T-helper 17 cell (primary cell): ENCODE measurements at regions not wholly inside any gene's neighbourhood (a gene's known extent, or its start where the extent isn't known, plus 50 kb on each side); places are given as distances from the start of the nearest gene placed in this dataset.

ENCODE experiments used
- ATAC-seq: fragments of 150-1000 bp; cut with Tn5 transposase; 2 replicates; pipeline ENCODE4 v1.10.0; 2021; ENCODE audit warnings: mild to moderate bottlenecking, moderate library complexity
- DNase-seq, 3 donors: peaks; one replicate each; pipeline versions ENCODE4 v3.0.0 to v3.0.0-alpha.2; 2020 to 2021
- H3K9me3 ChIP-seq: one replicate; pipeline ENCODE4 v1.7.0; 2013; ENCODE audit warnings: low read length, mild to moderate bottlenecking; ENCODE audit not compliant: control insufficient read depth, poor library complexity, severe bottlenecking
- H3K27ac Mint-ChIP-seq: one replicate; pipeline ENCODE4 v1.8.0; 2022; ENCODE audit warnings: mild to moderate bottlenecking, moderate library complexity, mixed read lengths
- H3K27me3 Mint-ChIP-seq: one replicate; pipeline ENCODE4 v1.8.0; 2022; ENCODE audit warnings: mixed read lengths
- H3K36me3 Mint-ChIP-seq: one replicate; pipeline ENCODE4 v1.8.0; 2022; ENCODE audit warnings: low read depth, mixed read lengths
- H3K4me1 Mint-ChIP-seq: one replicate; pipeline ENCODE4 v1.8.0; 2022; ENCODE audit warnings: mild to moderate bottlenecking, mixed read lengths
- H3K4me3 Mint-ChIP-seq: one replicate; pipeline ENCODE4 v1.8.0; 2022; ENCODE audit warnings: mild to moderate bottlenecking, moderate library complexity, mixed read lengths

GRCh38 chr7:32275216-32276009 lies 205.2 kb upstream of the PDE1C start:
- DNase-seq (no peak), ATAC-seq (no peak)
- H3K27ac Mint-ChIP-seq = no peak overlapping the region
- H3K9me3 ChIP-seq = no peaks in the 10 kb centered on the region
- H3K4me3 Mint-ChIP-seq = no peak overlapping the region
- H3K36me3 Mint-ChIP-seq = no peaks in the 10 kb centered on the region
- peaks cover 5% of the 10 kb centered on the region for H3K27me3 Mint-ChIP-seq
- H3K4me1 Mint-ChIP-seq = no peaks in the 10 kb centered on the region

DNA sequence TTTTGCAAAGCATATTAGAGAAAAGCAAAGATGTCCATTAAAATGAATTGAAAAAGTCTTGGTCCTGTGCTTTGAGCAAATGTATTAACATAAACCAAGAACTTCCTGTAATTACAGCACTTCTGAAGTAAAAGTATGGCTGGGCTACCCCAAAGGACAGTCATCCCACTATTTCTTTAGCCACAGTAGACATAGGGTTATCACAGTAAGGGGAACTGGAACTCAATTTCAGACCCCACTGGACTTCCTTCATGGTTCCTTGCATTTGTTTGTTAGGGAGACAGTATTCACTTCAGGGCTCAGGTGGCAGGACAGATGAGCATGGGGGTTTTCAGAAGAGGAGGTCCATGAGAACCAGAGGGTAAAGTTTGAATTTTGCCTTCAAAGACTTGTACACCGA lies 203.1 kb upstream of the PDE1C start:
- no peak for DNase-seq
- no peaks in the 10 kb centered on the region for H3K36me3 Mint-ChIP-seq

GRCh38 chr7:32266932-32267475 lies 196.8 kb upstream of the PDE1C start:
- no peaks in the 10 kb centered on the region for H3K4me1 Mint-ChIP-seq
- no peak overlapping the region for H3K27ac Mint-ChIP-seq
- no peaks in the 10 kb centered on the region for H3K36me3 Mint-ChIP-seq
- H3K4me3 Mint-ChIP-seq = no peak overlapping the region
- DNase-seq (no peak), ATAC-seq (no peak)
- peaks cover 2% of the 10 kb centered on the region for H3K9me3 ChIP-seq
- no peaks in the 10 kb centered on the region for H3K27me3 Mint-ChIP-seq

More for the DNA sequence above, 203.1 kb upstream of the PDE1C start:
- peaks cover 5% of the 10 kb centered on the region for H3K27me3 Mint-ChIP-seq
- H3K27ac Mint-ChIP-seq = no peak overlapping the region
- no peak for ATAC-seq
- H3K4me1 Mint-ChIP-seq = no peaks in the 10 kb centered on the region
- no peaks in the 10 kb centered on the region for H3K9me3 ChIP-seq
- no peak overlapping the region for H3K4me3 Mint-ChIP-seq

GRCh38 chr7:32264702-32265284 lies 194.6 kb upstream of the PDE1C start:
- no peaks in the 10 kb centered on the region for H3K4me1 Mint-ChIP-seq
- no peak overlapping the region for H3K27ac Mint-ChIP-seq
- no peaks in the 10 kb centered on the region for H3K27me3 Mint-ChIP-seq
- H3K9me3 ChIP-seq = peaks cover 2% of the 10 kb centered on the region
- H3K36me3 Mint-ChIP-seq = no peaks in the 10 kb centered on the region
- no peak for ATAC-seq
- no peak for DNase-seq
- no peak overlapping the region for H3K4me3 Mint-ChIP-seq

GRCh38 chr7:32263611-32264010 lies 193.4 kb upstream of the PDE1C start:
- DNase-seq (no peak), ATAC-seq (no peak)
- Mint-ChIP-seq H3K27ac (no peak overlapping the region), H3K4me1 (no peaks in the 10 kb centered on the region), H3K36me3 (no peaks in the 10 kb centered on the region), H3K4me3 (no peak overlapping the region), H3K27me3 (no peaks in the 10 kb centered on the region)
- H3K9me3 ChIP-seq = peaks cover 2% of the 10 kb centered on the region

DNA sequence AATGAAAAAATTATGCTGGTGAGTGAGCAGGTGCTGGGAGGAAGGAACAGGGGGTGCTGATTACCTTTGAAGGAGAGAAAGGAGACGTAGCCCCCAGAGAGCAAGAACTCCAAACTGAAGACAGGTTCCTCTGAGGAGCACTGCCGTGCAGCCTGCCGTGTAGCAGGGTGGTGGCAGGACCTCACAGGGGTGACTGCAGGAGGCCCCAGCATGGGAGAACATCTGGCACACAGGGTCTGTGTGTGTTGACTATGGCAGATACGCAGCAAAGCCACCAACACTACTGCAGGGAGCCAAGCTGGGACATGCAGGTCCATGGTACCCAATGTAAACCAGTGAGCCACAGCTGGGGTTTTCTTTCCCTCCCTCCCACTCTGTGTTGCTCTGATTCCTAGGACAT lies 192.1 kb upstream of the PDE1C start:
- ATAC-seq = no peak
- Mint-ChIP-seq H3K27me3 (no peaks in the 10 kb centered on the region), H3K4me1 (no peaks in the 10 kb centered on the region), H3K27ac (no peak overlapping the region), H3K36me3 (no peaks in the 10 kb centered on the region), H3K4me3 (no peak overlapping the region)
- no peak for DNase-seq
- peaks cover 2% of the 10 kb centered on the region for H3K9me3 ChIP-seq

DNA sequence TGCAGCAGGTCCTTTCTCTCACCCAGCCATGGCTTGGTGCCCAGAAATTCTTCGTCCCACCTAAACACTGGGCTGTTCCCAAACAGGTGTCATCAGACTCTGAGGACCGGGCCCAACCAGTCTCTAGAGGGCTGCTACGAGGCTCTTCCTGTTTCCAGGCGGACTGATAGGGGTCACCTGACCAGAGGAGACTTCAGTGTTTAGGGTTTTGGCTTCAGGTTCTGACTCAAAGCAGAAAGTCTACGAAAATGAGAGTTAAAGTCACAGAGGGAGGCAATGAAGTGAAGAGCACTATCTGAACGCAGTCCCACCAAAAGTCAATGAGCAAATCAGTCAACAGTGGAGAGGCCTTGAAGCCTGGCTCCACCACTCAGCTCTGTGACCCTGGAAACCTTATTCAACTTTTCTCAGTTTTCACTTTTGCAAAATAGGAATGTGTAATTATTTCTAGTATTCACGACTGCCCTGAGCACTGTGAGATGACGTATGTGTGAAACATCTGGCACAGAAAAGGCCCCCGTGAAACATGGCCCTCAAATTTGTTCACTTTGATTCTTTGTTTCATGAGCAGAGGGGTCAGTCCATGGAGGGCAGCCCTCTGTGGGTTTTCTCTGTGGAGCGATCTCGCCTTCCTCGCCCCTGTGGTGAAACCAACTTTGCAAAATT lies 189.9 kb upstream of the PDE1C start:
- no peak overlapping the region for H3K27ac Mint-ChIP-seq
- H3K27me3 Mint-ChIP-seq = no peaks in the 10 kb centered on the region
- no peak overlapping the region for H3K4me3 Mint-ChIP-seq
- DNase-seq = no peak
- H3K9me3 ChIP-seq = peaks cover 2% of the 10 kb centered on the region
- ATAC-seq = no peak
- no peaks in the 10 kb centered on the region for H3K36me3 Mint-ChIP-seq
- H3K4me1 Mint-ChIP-seq = no peaks in the 10 kb centered on the region

DNA sequence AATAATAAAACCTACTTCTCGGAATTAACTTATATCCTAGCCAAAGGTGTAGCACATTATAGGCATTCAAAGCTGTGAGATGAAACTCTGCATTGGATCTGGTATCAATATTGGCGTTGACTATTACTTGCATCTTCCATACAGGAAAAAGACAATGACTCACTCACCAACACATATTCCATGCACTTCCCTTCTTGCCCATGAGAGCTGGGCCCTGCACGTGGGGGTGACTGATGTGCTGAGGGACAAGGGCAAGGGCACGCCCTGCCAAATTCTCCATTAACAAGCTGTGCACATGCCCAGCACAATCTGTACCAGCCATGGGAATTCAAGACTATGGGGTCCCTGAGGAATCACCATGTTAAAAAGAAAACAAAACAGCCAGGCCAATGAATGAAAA lies 188.1 kb upstream of the PDE1C start:
- H3K27ac Mint-ChIP-seq = no peak overlapping the region
- ATAC-seq (no peak), DNase-seq (no peak)
- no peaks in the 10 kb centered on the region for H3K36me3 Mint-ChIP-seq
- no peaks in the 10 kb centered on the region for H3K27me3 Mint-ChIP-seq
- H3K4me1 Mint-ChIP-seq = no peaks in the 10 kb centered on the region
- no peak overlapping the region for H3K4me3 Mint-ChIP-seq
- H3K9me3 ChIP-seq = no peaks in the 10 kb centered on the region

GRCh38 chr7:32257621-32258020 lies 187.4 kb upstream of the PDE1C start:
- Mint-ChIP-seq H3K27ac (no peak overlapping the region), H3K27me3 (no peaks in the 10 kb centered on the region)

DNA sequence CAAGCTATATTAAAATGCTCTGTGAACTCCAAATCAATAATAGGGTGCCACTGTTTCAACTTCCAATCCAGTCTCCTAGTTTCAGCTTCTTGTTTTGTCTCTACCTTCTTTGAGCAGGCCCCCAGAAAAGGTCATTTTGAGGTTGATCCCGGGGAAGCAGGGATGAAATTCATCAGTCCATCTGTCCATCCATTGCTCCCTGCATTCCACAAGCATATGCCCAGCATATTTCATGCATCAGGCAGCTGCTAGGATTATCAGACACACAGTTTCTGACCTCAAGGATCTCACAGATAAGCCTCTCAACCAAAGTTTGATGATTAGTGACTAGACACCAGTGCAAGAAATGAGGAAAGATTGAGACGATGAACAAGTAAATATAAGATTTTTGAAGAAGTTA lies 186.6 kb upstream of the PDE1C start:
- H3K36me3 Mint-ChIP-seq = no peaks in the 10 kb centered on the region
- no peak for DNase-seq
- ATAC-seq = no peak
- no peak overlapping the region for H3K27ac Mint-ChIP-seq
- H3K4me3 Mint-ChIP-seq = no peak overlapping the region
- no peaks in the 10 kb centered on the region for H3K27me3 Mint-ChIP-seq
- no peaks in the 10 kb centered on the region for H3K9me3 ChIP-seq
- no peaks in the 10 kb centered on the region for H3K4me1 Mint-ChIP-seq

More at GRCh38 chr7:32257621-32258020, 187.4 kb upstream of the PDE1C start:
- H3K9me3 ChIP-seq = no peaks in the 10 kb centered on the region
- ATAC-seq (no peak), DNase-seq (no peak)
- no peaks in the 10 kb centered on the region for H3K4me1 Mint-ChIP-seq
- no peak overlapping the region for H3K4me3 Mint-ChIP-seq
- no peaks in the 10 kb centered on the region for H3K36me3 Mint-ChIP-seq

- H3K4me3 Mint-ChIP-seq = no peak overlapping the region
- ATAC-seq (no peak), DNase-seq (no peak)
- no peaks in the 10 kb centered on the region for H3K4me1 Mint-ChIP-seq
- H3K27me3 Mint-ChIP-seq = peaks cover 4% of the 10 kb centered on the region
- no peak overlapping the region for H3K27ac Mint-ChIP-seq
- H3K36me3 Mint-ChIP-seq = no peaks in the 10 kb centered on the region
- no peaks in the 10 kb centered on the region for H3K9me3 ChIP-seq
These were observed 186.2 kb upstream of the PDE1C start for GRCh38 chr7:32256376-32256775.

DNA sequence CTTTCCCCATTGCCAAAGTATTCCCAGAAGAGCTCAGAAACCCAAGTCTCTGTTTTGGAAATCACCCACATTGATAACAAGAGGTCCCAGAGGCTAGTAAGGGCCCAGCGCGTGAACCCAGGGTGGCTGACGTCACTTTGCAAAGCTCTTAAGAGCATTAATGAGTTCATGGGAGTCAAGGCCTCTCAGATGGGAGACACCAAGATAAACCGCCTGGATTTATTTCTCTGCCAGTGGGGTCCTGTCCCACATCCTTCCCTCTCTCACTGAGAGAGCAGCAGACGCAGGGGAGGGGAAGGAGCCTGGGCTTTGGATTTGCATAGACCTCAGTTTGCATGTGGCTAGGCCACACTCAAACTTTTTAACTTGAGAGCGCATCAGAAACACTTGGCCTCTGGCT lies 184.8 kb upstream of the PDE1C start:
- H3K9me3 ChIP-seq = no peaks in the 10 kb centered on the region
- Mint-ChIP-seq H3K4me3 (no peak overlapping the region), H3K36me3 (no peaks in the 10 kb centered on the region), H3K4me1 (no peaks in the 10 kb centered on the region), H3K27ac (no peak overlapping the region), H3K27me3 (peaks cover 8% of the 10 kb centered on the region)
- DNase-seq = no peak
- no peak for ATAC-seq

GRCh38 chr7:32253299-32253698 lies 183.1 kb upstream of the PDE1C start:
- H3K36me3 Mint-ChIP-seq = no peaks in the 10 kb centered on the region
- H3K27ac Mint-ChIP-seq = no peak overlapping the region
- H3K9me3 ChIP-seq = no peaks in the 10 kb centered on the region
- no peak for DNase-seq
- no peaks in the 10 kb centered on the region for H3K4me1 Mint-ChIP-seq
- H3K27me3 Mint-ChIP-seq = peaks cover 13% of the 10 kb centered on the region
- ATAC-seq = no peak
- no peak overlapping the region for H3K4me3 Mint-ChIP-seq
